GM12873 (cell line): ENCODE measurements at regions not wholly inside any gene's neighbourhood (a gene's known extent, or its start where the extent isn't known, plus 50 kb on each side); places are given as distances from the start of the nearest gene placed in this dataset.

Source experiments
- TF ChIP-seq, protein P1 (sequence below): IDR thresholded peaks from 2 replicates; pipeline ENCODE4 v1.5.1; 2012; ENCODE audit warnings: low read depth, mild to moderate bottlenecking, moderate library complexity, low read length, control low read depth; ENCODE audit not compliant: insufficient read depth; ENCODE audit errors: missing control alignments

DNA sequence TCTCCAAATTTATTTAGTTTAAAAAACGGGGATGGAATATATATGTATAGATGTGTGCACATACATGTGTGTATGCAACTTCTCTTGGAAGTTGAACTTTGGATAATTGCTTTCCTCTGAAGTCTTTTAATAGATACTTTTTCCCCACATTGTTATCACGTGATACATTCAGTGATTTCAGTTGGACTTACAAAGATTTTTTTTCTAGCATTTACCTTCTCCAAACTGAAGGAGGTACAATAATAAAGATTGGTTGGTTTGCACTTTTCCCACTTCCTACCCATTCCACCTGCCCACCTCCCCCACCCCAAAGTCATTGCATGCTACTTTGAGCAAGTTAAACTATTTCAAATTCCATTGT is 206.1 kb upstream of the FSHR start:
- TF ChIP-seq, protein P1, sequence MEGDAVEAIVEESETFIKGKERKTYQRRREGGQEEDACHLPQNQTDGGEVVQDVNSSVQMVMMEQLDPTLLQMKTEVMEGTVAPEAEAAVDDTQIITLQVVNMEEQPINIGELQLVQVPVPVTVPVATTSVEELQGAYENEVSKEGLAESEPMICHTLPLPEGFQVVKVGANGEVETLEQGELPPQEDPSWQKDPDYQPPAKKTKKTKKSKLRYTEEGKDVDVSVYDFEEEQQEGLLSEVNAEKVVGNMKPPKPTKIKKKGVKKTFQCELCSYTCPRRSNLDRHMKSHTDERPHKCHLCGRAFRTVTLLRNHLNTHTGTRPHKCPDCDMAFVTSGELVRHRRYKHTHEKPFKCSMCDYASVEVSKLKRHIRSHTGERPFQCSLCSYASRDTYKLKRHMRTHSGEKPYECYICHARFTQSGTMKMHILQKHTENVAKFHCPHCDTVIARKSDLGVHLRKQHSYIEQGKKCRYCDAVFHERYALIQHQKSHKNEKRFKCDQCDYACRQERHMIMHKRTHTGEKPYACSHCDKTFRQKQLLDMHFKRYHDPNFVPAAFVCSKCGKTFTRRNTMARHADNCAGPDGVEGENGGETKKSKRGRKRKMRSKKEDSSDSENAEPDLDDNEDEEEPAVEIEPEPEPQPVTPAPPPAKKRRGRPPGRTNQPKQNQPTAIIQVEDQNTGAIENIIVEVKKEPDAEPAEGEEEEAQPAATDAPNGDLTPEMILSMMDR, result no peak

DNA sequence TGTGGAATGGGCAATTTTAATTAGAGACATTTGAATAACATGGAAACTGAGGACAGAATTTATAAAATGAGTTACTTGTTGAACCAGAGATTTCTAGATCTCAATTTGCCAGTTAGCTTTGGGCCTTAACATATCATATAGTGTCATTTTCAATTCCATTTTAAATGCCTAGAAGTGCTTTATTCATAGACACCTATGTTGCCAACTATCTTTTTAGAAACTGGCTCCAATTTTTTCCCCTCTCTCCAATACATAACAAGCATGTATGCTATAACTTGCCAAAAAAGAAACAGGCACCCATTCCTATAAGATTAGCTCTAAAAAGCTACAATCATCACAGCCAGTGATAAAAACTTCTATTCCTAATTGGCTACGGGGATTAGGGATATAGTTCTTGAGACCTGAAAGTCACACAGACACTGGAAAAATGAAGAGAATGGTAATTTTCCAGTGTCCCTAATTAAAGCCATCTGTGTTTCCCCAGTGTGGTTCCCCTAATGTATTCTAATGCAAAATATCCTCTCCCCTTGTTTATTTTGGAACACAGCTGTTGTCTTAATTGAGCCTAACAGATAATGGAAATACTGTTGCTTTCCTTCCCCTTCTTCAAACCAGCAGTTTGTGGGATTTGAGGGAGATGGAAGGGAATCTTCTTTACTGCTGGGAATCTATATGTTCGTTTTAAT is 205.5 kb upstream of the FSHR start:
- TF ChIP-seq, protein P1, result no peak

DNA sequence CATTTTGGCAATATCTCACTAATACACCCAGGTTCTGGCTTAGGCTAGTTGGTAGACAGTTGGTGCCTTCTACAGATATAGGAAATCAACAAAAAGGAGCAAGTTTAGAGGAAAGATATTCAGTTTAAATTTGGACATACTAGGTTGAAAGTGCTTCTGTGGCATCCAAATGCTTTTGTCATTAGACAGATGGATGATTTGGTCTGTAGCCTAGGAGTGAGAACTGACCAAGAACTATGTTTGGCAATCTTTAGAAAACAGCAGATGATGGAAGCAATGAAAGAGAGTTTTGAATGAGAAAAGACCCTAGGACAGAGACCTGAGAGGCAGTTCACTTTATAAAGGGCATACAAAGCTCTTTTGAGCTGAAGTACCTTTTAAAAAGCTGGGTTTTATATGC is 201.3 kb upstream of the FSHR start:
- TF ChIP-seq, protein P1, result no peak

DNA sequence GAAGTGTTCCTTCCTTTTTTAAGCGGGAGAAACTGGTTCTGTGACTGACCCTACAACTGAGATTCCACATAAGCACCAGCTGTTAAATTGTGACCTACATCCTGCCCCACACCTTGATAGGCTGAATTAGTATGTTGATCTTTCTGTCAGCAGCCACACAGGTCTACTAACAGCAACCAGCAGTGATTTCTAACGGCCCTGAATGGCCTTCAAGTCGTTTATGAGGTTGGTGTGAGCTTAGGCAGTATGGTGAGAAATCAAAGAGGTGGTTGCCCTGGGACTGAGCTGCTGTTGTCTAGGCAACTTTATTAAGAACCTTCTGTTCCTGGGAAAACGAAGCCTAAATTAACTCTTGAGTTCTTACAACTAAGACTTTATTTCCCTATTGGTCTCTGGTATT is 197.2 kb upstream of the FSHR start:
- TF ChIP-seq, protein P1, result no peak

DNA sequence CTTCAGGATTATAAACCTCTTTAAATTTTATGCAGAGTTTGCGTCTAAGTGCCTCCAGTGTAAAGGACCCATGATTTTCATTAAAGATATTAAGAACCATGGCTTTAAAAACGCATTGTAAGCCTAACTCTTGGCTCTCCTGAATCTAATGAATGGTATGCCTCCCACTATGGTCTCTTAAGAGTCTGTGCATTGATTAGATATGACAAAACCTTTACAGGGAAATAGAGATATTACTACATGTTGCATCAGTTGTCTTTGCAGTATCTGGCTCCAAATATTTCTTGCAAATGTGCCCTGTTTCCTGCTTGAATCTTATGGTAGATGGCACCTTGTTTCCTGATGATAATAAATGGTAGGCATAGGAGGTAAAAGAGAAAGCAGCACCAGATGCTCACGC is 189.3 kb upstream of the FSHR start:
- TF ChIP-seq, protein P1, result no peak

DNA sequence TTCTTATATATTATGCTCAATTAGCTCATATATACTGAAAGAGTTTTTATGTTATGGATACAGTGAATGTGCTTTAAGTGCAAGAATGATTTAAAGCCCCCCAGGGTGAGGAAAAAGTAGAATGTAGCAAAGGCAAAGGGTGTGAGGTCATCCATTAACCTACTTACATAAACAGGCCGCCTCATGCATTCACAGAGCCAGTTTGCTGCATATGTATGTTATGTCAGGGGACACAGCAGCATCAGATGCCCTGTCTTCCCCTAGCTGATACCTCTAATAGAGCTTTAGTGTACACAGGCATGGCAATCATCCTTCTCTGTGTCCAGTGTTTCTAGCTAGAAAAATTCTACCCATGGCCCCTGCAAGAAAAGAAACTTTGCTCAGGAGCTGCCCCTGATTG is 187.8 kb upstream of the FSHR start:
- TF ChIP-seq, protein P1, result no peak

DNA sequence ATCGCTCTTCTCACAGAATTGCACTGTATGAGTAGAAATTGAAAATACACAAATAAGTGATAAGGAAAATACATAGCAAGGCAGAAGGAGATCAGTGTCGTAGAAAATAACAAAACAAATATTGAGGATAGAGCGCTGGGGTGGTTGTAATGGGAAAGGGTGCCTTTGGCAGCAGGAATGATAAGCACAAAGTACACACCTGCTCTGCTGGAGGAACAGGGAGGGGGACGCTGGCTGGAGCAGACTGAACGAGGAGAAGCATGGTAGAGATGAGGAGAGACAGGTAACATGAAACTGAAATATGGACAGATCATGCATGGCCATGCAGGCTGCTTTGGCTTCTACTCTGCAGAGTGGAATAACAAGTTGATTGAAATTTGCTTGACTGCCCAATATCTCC is 181.2 kb upstream of the FSHR start:
- TF ChIP-seq, protein P1, result no peak
